ENCODE measurements at regions not wholly inside any gene's neighbourhood (a gene's known extent, or its start where the extent isn't known, plus 50 kb on each side); places are given as distances from the start of the nearest gene placed in this dataset.

DNA sequence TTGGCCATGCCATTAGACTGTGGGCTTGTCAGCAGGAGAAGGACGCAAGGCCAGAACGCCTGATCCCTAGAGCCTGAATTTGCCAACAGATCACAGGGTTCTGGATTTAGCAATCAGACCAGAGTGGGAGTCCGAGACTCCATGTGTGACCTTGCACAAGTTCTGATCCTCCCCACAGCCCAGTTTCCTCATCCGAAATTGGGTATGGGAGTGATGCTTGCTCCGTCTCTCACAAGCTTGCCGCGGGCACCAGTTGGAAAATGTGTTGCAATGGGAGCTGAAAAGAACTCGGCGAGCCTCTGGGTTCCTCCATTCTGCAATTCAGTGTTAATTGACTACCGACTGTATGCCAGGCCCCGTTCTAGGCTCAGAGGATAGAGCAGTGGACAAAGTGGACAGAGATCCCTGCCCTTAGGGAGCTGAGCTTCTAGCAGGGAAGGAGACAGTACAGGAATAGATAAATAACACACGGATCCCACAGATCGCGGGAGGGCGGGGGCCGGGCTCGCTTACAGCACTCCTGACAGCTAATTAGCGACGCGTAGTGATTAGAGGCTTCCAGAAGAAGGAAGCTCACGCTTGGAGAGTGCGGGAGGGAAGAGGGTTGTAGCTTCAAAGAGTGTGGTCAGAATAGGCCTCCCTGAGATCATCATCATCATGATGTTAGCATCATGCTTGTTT, 150.4 kb upstream of the CIBAR2 start:
- TF ChIP-seq EZH2 (IDR thresholded peaks at IDR 0.05; ENCODE audit: borderline replicate concordance, insufficient read depth, low read length, poor library complexity, severe bottlenecking): no peak
- no peak for TF ChIP-seq MXI1 (conservative IDR thresholded peaks at IDR 0.05; ENCODE audit: poor library complexity, severe bottlenecking)
- TF ChIP-seq, protein P1, sequence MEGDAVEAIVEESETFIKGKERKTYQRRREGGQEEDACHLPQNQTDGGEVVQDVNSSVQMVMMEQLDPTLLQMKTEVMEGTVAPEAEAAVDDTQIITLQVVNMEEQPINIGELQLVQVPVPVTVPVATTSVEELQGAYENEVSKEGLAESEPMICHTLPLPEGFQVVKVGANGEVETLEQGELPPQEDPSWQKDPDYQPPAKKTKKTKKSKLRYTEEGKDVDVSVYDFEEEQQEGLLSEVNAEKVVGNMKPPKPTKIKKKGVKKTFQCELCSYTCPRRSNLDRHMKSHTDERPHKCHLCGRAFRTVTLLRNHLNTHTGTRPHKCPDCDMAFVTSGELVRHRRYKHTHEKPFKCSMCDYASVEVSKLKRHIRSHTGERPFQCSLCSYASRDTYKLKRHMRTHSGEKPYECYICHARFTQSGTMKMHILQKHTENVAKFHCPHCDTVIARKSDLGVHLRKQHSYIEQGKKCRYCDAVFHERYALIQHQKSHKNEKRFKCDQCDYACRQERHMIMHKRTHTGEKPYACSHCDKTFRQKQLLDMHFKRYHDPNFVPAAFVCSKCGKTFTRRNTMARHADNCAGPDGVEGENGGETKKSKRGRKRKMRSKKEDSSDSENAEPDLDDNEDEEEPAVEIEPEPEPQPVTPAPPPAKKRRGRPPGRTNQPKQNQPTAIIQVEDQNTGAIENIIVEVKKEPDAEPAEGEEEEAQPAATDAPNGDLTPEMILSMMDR (IDR thresholded peaks at IDR 0.05; ENCODE audit: poor library complexity, severe bottlenecking): no peak
- TF ChIP-seq POLR2AphosphoS5 (IDR thresholded peaks at IDR 0.05): peak; percentile 19
- TF ChIP-seq, protein P2, sequence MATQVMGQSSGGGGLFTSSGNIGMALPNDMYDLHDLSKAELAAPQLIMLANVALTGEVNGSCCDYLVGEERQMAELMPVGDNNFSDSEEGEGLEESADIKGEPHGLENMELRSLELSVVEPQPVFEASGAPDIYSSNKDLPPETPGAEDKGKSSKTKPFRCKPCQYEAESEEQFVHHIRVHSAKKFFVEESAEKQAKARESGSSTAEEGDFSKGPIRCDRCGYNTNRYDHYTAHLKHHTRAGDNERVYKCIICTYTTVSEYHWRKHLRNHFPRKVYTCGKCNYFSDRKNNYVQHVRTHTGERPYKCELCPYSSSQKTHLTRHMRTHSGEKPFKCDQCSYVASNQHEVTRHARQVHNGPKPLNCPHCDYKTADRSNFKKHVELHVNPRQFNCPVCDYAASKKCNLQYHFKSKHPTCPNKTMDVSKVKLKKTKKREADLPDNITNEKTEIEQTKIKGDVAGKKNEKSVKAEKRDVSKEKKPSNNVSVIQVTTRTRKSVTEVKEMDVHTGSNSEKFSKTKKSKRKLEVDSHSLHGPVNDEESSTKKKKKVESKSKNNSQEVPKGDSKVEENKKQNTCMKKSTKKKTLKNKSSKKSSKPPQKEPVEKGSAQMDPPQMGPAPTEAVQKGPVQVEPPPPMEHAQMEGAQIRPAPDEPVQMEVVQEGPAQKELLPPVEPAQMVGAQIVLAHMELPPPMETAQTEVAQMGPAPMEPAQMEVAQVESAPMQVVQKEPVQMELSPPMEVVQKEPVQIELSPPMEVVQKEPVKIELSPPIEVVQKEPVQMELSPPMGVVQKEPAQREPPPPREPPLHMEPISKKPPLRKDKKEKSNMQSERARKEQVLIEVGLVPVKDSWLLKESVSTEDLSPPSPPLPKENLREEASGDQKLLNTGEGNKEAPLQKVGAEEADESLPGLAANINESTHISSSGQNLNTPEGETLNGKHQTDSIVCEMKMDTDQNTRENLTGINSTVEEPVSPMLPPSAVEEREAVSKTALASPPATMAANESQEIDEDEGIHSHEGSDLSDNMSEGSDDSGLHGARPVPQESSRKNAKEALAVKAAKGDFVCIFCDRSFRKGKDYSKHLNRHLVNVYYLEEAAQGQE (IDR thresholded peaks at IDR 0.05; ENCODE audit: borderline replicate concordance): peak; percentile 73
